ENCODE measurements at regions not wholly inside any gene's neighbourhood (a gene's known extent, or its start where the extent isn't known, plus 50 kb on each side); places are given as distances from the start of the nearest gene placed in this dataset.
"Not testable (repeated sequence)": the region's sequence is repeated elsewhere in the genome, so short reads cannot be mapped to it uniquely, and the experiment has no call there.

DNA sequence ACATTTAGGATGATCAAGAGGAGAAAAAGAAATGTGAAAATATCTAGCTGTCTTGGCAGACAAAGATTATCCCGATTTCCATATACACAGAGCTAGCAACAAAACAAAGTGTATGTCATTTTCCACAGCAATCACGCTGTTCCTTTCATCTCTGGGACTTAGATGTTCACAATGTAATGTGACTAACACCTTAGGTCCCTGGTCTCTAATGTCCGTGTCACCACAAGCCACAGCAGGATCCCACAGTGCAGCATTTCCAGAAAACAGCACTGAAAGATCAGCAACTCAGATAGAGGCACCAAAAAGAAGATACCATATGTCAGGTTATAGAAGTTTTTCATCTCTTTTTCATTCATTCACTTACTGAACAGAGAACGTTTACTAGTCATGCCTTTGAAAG is 118.0 kb upstream of the TNPO1 start:
- Histone ChIP-seq H3K36me3 (no peaks in the 10 kb centered on the region), H3K27me3 (0 out of 2 replicates have a peak, but pooled peaks cover 6% of the 10 kb centered on the region), H3K4me3 (no peak overlapping the region), H3K9me3 (no peaks in the 10 kb centered on the region)
- no peak for DNase-seq

GRCh38 chr5:72697622-72698021 is 118.8 kb upstream of the TNPO1 start:
- no peak for DNase-seq
- Histone ChIP-seq H3K36me3 (no peaks in the 10 kb centered on the region), H3K4me3 (no peak overlapping the region), H3K27me3 (0 out of 2 replicates have a peak, but pooled peaks cover 6% of the 10 kb centered on the region), H3K9me3 (no peaks in the 10 kb centered on the region)

DNA sequence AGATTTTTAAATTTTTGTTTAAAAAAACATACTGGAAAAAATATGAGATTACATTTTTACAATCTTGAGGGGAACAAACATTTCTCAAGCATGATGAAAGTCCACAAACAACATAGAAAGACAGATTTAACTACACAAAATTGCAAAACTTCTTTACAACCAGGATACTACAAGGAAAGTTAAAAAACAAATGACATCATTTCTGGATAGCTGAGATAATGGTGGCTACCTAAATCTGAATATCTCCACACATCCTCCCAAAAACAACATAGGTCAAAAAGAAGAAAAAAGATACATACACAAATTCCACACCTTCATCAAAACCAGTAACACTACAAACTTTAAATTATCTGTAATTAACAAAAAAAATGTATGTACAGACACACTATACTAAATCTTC is 120.8 kb upstream of the TNPO1 start:
- H3K27me3 ChIP-seq = 0 out of 2 replicates have a peak, but pooled peaks cover 6% of the 10 kb centered on the region
- no peaks in the 10 kb centered on the region for H3K36me3 ChIP-seq
- H3K9me3 ChIP-seq = no peaks in the 10 kb centered on the region
- no peak for DNase-seq
- H3K4me3 ChIP-seq = no peak overlapping the region

DNA sequence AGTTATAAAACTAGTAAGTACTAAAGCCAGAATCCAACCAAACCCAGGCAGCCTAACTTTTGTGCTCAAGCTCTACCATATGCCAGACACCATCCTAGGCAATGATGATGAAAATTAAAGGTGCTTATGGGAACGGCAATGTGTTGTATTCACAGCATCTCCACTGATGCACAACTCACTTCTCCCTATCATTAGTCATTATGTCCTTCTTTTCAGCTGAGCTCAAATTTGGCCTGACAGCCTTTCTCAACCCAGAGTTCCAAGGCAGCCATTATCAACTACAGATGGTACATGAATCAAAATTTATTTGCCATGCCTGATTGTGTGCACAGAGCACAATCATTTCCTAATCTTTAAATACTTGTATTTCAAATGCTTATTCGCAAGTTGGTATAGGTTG is 121.6 kb upstream of the TNPO1 start:
- H3K4me3 ChIP-seq = no peak overlapping the region
- no peak for DNase-seq
- no peaks in the 10 kb centered on the region for H3K9me3 ChIP-seq

DNA sequence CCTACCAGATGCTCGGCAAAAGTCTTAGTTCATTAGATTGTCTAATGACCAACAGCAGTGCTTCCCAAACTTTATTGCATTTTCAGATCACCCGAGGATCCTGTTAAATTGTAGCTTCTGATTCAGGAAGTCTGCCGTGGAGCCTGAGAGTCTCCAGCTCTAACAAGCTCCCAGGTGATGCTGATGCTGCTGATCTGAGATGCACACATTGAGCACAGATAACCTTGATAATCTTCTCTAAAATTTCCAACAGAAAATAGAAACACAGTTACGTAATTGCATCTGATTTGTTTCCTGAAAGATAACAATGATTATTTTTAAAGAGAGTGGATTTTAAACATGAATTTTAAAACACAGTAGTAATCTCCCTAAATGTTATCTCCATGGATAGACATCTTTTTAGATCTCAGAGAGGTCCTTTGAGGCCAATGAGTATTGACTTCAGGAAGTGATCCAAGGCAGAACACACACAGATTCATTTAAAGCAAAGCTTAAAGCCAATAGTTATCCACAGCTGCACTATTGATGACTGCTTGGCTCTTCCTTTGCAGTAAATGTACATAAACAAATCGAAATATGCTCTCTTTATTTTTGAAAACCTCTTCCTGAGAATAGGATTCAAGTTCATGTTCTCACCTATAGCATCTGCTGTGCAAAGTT is 122.8 kb upstream of the TNPO1 start:
- DNase-seq = no peak
- Histone ChIP-seq H3K4me3 (no peak overlapping the region), H3K9me3 (no peaks in the 10 kb centered on the region), H3K36me3 (no peaks in the 10 kb centered on the region), H3K27me3 (0 out of 2 replicates have a peak, but pooled peaks cover 6% of the 10 kb centered on the region)

More for the DNA sequence above, 121.6 kb upstream of the TNPO1 start:
- Histone ChIP-seq H3K36me3 (no peaks in the 10 kb centered on the region), H3K27me3 (0 out of 2 replicates have a peak, but pooled peaks cover 6% of the 10 kb centered on the region)

DNA sequence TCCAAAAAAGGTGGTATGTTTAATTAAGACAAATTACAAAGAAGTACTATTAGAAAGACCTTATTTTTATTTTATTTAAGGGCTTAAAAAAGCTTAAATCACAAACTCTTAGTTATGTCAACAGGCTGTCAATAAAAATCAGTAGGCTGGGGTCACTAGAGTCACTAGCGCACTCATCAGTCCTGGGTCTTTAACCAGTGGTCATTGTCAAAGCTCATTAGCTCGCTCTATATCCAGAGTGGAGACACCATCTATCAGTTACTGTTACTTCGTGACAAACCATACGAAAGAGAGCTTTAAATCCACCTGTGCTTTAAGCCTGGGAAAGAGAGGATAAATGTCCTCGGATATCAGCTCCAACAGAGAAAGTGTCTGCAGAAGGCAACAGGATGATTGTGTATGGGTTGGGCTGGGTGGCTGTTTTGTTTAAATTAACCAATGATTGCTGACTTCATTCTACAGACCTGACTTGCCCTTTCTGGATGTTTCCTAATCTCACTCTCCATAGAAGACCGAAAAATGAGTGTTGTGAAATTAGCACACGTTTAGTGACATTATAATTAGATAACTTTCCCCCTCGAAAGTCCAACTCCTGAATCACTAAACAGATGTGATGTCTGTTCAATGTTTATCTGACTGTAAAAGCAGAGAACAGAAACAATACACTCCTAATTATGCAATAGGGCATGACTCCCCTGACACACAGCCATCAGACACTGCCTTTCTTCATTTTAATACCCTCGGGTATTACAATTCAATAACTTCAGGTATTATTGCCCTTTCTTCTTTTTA is 123.6 kb upstream of the TNPO1 start:
- DNase-seq = no peak
- H3K36me3 ChIP-seq = no peaks in the 10 kb centered on the region
- 0 out of 2 replicates have a peak, but pooled peaks cover 6% of the 10 kb centered on the region for H3K27me3 ChIP-seq
- H3K4me3 ChIP-seq = no peak overlapping the region
- no peaks in the 10 kb centered on the region for H3K9me3 ChIP-seq

DNA sequence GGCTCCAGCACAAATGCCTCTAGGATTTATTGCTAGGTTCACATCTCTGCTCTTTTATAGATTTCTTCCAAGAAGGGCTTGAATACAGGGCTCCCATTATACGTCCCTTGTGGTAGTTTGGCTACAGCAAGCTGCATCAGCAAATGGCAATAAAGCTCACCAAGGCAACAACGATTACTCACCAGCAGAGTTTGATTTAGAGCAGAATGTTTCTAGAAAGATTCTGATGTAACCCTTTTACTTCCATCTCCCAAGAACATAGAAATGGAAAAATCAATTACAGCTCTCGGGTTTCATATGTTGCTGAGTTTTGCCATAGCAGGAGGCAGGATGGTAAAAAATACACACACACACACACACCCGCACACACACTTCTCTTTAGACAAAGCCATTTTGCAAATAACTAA is 124.2 kb upstream of the TNPO1 start:
- Histone ChIP-seq H3K9me3 (no peaks in the 10 kb centered on the region), H3K27me3 (0 out of 2 replicates have a peak, but pooled peaks cover 6% of the 10 kb centered on the region), H3K4me3 (no peak overlapping the region), H3K36me3 (no peaks in the 10 kb centered on the region)
- DNase-seq = no peak

- H3K4me3 ChIP-seq = no peak overlapping the region
- DNase-seq = no peak
- H3K36me3 ChIP-seq = no peaks in the 10 kb centered on the region
- no peaks in the 10 kb centered on the region for H3K9me3 ChIP-seq
- 0 out of 2 replicates have a peak, but pooled peaks cover 6% of the 10 kb centered on the region for H3K27me3 ChIP-seq
Measured at GRCh38 chr5:72691751-72692150, 124.7 kb upstream of the TNPO1 start.

DNA sequence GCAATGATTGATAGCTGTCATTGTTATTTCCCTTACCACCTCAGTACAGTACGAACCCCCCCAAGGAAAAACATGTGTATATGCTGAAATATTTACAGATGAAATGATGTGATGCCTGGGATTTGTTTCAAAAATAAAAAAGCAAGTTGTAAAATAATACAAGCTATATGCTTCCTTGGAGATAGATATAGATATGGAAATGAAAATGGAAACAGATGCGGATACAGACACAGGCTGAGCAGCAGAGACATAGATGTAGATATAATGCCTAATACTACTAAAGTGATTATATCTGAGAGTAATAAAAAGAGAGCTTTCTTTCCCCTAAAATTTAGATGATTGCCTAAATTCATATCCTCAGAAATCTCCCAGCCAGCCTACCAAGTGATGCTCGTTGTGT is 127.5 kb upstream of the TNPO1 start:
- Histone ChIP-seq H3K9me3 (no peaks in the 10 kb centered on the region), H3K36me3 (no peaks in the 10 kb centered on the region), H3K27me3 (0 out of 2 replicates have a peak, but pooled peaks cover under 1% of the 10 kb centered on the region), H3K4me3 (no peak overlapping the region)
- DNase-seq = no peak

- Histone ChIP-seq H3K36me3 (no peaks in the 10 kb centered on the region), H3K27me3 (no peaks in the 10 kb centered on the region), H3K4me3 (no peak overlapping the region), H3K9me3 (0 out of 2 replicates have a peak, but pooled peaks cover 2% of the 10 kb centered on the region)
- DNase-seq = no peak
Measured at GRCh38 chr5:72687288-72687687, 129.2 kb upstream of the TNPO1 start.

GRCh38 chr5:72682561-72682960 is 133.9 kb upstream of the TNPO1 start:
- H3K9me3 ChIP-seq = peaks cover 2% of the 10 kb centered on the region; the same call in 1 of the 2 replicates
- no peak overlapping the region for H3K4me3 ChIP-seq
- no peaks in the 10 kb centered on the region for H3K27me3 ChIP-seq
- H3K36me3 ChIP-seq = no peaks in the 10 kb centered on the region
- DNase-seq = no peak

DNA sequence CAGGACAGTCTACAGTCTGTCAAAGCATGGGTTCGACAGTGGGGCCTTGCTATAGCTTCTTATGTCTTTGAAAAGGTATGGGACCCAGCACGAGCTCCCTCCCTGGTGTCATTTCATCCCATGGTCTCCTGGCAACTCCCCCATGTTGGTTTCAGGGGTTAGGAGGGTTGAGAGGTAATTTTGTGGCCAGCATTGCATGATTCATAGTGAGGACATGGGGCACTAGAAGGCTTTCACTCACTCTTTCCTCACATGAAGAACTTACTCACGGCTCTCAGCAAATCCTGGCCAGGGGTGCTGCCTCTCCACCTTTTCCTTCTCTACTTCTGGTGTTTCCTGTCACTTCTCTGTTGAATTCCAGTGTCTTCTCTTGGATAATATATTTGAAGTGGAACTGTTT is 134.7 kb upstream of the TNPO1 start:
- DNase-seq = no peak
- Histone ChIP-seq H3K4me3 (no peak overlapping the region), H3K36me3 (no peaks in the 10 kb centered on the region), H3K9me3 (peaks cover 2% of the 10 kb centered on the region; the same call in 1 of the 2 replicates), H3K27me3 (no peaks in the 10 kb centered on the region)

- Histone ChIP-seq H3K36me3 (no peaks in the 10 kb centered on the region), H3K4me3 (no peak overlapping the region), H3K9me3 (no peaks in the 10 kb centered on the region; the same call in none of the 2 replicates), H3K27me3 (no peaks in the 10 kb centered on the region)
- no peak for DNase-seq
Measured at GRCh38 chr5:72677447-72677846, 139.0 kb upstream of the TNPO1 start.

- H3K4me3 ChIP-seq, H3K9me3 ChIP-seq, DNase-seq, H3K27me3 ChIP-seq, H3K36me3 ChIP-seq: not testable (repeated sequence)
Measured at GRCh38 chr5:72676831-72677230, 139.6 kb upstream of the TNPO1 start.

DNA sequence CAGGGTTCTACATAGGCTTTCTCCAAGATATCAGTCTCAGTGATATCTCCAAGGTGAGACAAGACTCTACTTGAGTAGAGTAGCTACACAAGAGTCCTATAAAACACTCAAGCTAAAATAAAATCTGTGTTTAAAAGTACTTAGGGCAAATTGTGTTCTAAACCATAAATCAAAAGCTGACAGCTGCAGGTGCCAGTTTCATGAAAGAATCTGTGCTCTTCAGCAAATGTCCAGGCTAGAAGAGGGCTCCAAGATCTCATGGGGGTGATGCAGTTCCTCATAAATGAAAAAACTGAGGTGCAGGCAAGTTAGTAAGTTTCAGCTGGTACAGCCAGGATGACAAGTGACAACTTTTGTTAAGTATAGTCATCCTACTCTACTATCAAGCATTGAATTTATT is 142.8 kb upstream of the TNPO1 start:
- no peak overlapping the region for H3K4me3 ChIP-seq
- H3K36me3 ChIP-seq = no peaks in the 10 kb centered on the region
- no peaks in the 10 kb centered on the region; the same call in none of the 2 replicates for H3K9me3 ChIP-seq
- no peaks in the 10 kb centered on the region for H3K27me3 ChIP-seq
- no peak for DNase-seq

DNA sequence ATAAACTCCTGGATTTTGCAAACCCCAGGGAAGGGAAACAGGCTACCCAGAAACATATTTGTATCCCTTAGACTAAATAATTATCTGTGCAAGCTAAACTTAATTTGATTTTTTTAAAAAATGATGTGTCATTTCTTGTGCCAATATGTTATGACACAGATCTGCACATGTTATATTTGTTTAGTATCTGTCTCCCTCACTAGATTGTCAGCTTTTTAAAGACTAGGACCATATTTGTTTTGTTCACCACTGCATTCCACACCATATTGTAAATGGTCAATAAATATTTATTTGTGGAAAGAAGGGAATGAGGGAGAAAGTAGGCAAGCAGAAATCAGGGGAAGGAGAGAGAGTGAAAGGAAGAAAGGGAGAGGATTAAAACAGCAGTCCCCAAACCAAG is 143.3 kb upstream of the TNPO1 start:
- Histone ChIP-seq H3K4me3 (no peak overlapping the region), H3K27me3 (no peaks in the 10 kb centered on the region), H3K36me3 (no peaks in the 10 kb centered on the region), H3K9me3 (no peaks in the 10 kb centered on the region; the same call in none of the 2 replicates)
- DNase-seq = no peak

- no peak for DNase-seq
- H3K27me3 ChIP-seq = no peaks in the 10 kb centered on the region
Measured at GRCh38 chr5:72667708-72668107, 148.8 kb upstream of the TNPO1 start.

More at GRCh38 chr5:72667708-72668107, 148.8 kb upstream of the TNPO1 start:
- Histone ChIP-seq H3K4me3 (no peak overlapping the region), H3K9me3 (no peaks in the 10 kb centered on the region), H3K36me3 (no peaks in the 10 kb centered on the region)

Measured in MG63 (cell line).